G401 (cell line): ENCODE measurements at regions not wholly inside any gene's neighbourhood (a gene's known extent, or its start where the extent isn't known, plus 50 kb on each side); places are given as distances from the start of the nearest gene placed in this dataset.
"Not testable (repeated sequence)": the region's sequence is repeated elsewhere in the genome, so short reads cannot be mapped to it uniquely, and the experiment has no call there.

Source experiments
- DNase-seq: peaks from one replicate; pipeline ENCODE4 v3.0.0-alpha.2; 2015; ENCODE audit warnings: low spot score
- in situ Hi-C: cut with HindIII; loops from 2 replicates; pipeline ENCODE4 v1.10.0; 2016; ENCODE audit warnings: low sequenced_read_pairs, mixed read lengths

GRCh38 chr15:101876031-101876430 lies 64.0 kb downstream of the OR4F15 start:
- in situ Hi-C loops, DNase-seq: not testable (repeated sequence)

- in situ Hi-C loops, DNase-seq: not testable (repeated sequence)
Observed at GRCh38 chr15:101877649-101878048, 65.6 kb downstream of the OR4F15 start.

GRCh38 chr15:101912349-101913287 lies 100.6 kb downstream of the OR4F15 start:
- in situ Hi-C loops, DNase-seq: not testable (repeated sequence)

GRCh38 chr15:101924554-101924953 lies 112.6 kb downstream of the OR4F15 start:
- in situ Hi-C loops, DNase-seq: not testable (repeated sequence)

- DNase-seq, in situ Hi-C loops: not testable (repeated sequence)
Observed at GRCh38 chr15:101934506-101934905, 122.5 kb downstream of the OR4F15 start.

GRCh38 chr15:101937362-101937761 lies 125.4 kb downstream of the OR4F15 start:
- DNase-seq = not testable (repeated sequence)

GRCh38 chr15:101938555-101938954 lies 126.6 kb downstream of the OR4F15 start:
- in situ Hi-C loops, DNase-seq: not testable (repeated sequence)

More at GRCh38 chr15:101937362-101937761, 125.4 kb downstream of the OR4F15 start:
- in situ Hi-C loops = not testable (repeated sequence)

GRCh38 chr15:101945896-101946295 lies 133.9 kb downstream of the OR4F15 start:
- in situ Hi-C loops, DNase-seq: not testable (repeated sequence)

GRCh38 chr15:101948491-101949010 lies 136.5 kb downstream of the OR4F15 start:
- in situ Hi-C loops, DNase-seq: not testable (repeated sequence)

- DNase-seq, in situ Hi-C loops: not testable (repeated sequence)
Observed at GRCh38 chr15:101949380-101950065, 137.5 kb downstream of the OR4F15 start.

- in situ Hi-C loops, DNase-seq: not testable (repeated sequence)
Observed at GRCh38 chr15:101953993-101954392, 142.0 kb downstream of the OR4F15 start.

- in situ Hi-C loops = not testable (repeated sequence)
- peak; percentile 36 for DNase-seq
Observed at GRCh38 chr15:101955840-101956239, 143.8 kb downstream of the OR4F15 start.

- DNase-seq, in situ Hi-C loops: not testable (repeated sequence)
Observed at GRCh38 chr15:101958656-101959055, 146.7 kb downstream of the OR4F15 start.

- DNase-seq, in situ Hi-C loops: not testable (repeated sequence)
Observed at GRCh38 chr15:101961263-101961662, 149.3 kb downstream of the OR4F15 start.

- in situ Hi-C loops, DNase-seq: not testable (repeated sequence)
Observed at GRCh38 chr15:101961765-101962164, 149.8 kb downstream of the OR4F15 start.

GRCh38 chr15:101963687-101964086 lies 151.7 kb downstream of the OR4F15 start:
- in situ Hi-C loops, DNase-seq: not testable (repeated sequence)

GRCh38 chr15:101965353-101965752 lies 153.4 kb downstream of the OR4F15 start:
- in situ Hi-C loops, DNase-seq: not testable (repeated sequence)

- in situ Hi-C loops, DNase-seq: not testable (repeated sequence)
Observed at GRCh38 chr15:101965860-101966259, 153.9 kb downstream of the OR4F15 start.

- in situ Hi-C loops, DNase-seq: not testable (repeated sequence)
Observed at GRCh38 chr15:101967364-101967763, 155.4 kb downstream of the OR4F15 start.
